ENCODE measurements at regions not wholly inside any gene's neighbourhood (a gene's known extent, or its start where the extent isn't known, plus 50 kb on each side); places are given as distances from the start of the nearest gene placed in this dataset.
"Not testable (repeated sequence)": the region's sequence is repeated elsewhere in the genome, so short reads cannot be mapped to it uniquely, and the experiment has no call there.

DNA sequence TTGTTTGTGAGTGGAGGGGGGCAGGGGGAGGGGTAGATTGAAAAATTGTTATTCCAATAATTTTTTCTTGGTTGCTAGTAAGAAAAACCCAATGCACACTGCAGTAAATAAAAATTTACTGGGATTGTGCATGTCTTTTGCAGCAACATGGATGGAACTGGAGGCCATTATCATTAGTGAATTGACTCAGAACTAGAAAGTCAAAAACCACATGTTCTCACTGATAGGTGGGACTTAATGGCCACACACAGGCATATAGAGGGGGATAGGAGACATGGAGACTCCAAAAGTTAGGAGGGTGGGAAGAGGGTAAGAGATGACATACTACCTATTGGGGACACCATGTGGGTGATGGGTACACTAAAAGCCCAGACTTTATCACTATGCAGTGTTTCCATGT lies 67.2 kb downstream of the BUB3 start:
- no peaks in the 10 kb centered on the region for H3K36me3 ChIP-seq (replicated peaks; ENCODE audit: control insufficient read depth, insufficient read depth, low read length)
- no peak overlapping the region for H3K4me3 ChIP-seq (ENCODE audit: insufficient read depth, low read depth, low read length)
- no peak for DNase-seq
- no peaks in the 10 kb centered on the region for H3K27me3 ChIP-seq (ENCODE audit: control insufficient read depth, insufficient read depth, low read length)

DNA sequence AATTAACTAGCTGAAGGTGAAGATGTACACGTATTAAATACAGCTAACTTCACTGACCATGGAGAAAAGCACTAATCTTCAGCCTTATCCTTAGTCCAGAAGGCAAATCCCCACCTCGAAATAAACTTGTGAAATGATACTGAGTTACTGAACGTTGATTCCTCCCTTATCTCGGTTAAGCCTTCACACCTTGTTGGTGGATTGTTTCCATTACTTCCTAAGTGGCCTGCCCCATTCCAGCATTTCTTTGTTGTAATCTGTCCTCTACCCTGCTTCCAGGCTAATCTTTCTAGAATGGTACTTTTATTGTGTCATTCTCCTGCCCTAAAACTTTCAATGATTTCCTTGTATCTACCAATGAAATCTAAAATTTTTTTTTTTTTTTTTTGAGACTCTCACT lies 68.6 kb downstream of the BUB3 start:
- Histone ChIP-seq H3K36me3 (replicated peaks; ENCODE audit: control insufficient read depth, insufficient read depth, low read length) (no peaks in the 10 kb centered on the region), H3K4me3 (ENCODE audit: insufficient read depth, low read depth, low read length) (no peak overlapping the region), H3K27me3 (ENCODE audit: control insufficient read depth, insufficient read depth, low read length) (no peaks in the 10 kb centered on the region)
- no peak for DNase-seq

DNA sequence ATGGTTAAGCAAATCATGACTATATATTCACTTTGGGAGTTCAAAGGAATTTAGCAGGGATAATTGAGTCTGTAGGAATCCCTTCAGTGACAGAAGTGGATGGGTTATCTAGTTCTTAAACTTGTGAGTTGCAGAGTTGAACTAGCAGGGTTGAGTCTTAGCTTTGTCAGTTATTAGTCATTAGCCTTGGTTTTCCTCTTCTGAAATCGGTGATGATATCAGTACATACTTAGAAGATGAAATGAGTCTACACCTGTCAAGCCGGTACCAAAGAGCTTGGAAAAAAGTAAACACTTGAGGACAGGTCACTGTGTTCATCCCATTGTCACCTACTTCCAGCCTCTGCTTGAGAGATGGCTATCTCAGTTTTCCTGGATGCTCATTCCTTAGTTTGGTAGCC lies 73.5 kb downstream of the BUB3 start:
- DNase-seq, result no peak
- H3K27me3 ChIP-seq (ENCODE audit: control insufficient read depth, insufficient read depth, low read length), result no peaks in the 10 kb centered on the region
- H3K36me3 ChIP-seq (replicated peaks; ENCODE audit: control insufficient read depth, insufficient read depth, low read length), result no peaks in the 10 kb centered on the region
- no peak overlapping the region for H3K4me3 ChIP-seq (ENCODE audit: insufficient read depth, low read depth, low read length)

DNA sequence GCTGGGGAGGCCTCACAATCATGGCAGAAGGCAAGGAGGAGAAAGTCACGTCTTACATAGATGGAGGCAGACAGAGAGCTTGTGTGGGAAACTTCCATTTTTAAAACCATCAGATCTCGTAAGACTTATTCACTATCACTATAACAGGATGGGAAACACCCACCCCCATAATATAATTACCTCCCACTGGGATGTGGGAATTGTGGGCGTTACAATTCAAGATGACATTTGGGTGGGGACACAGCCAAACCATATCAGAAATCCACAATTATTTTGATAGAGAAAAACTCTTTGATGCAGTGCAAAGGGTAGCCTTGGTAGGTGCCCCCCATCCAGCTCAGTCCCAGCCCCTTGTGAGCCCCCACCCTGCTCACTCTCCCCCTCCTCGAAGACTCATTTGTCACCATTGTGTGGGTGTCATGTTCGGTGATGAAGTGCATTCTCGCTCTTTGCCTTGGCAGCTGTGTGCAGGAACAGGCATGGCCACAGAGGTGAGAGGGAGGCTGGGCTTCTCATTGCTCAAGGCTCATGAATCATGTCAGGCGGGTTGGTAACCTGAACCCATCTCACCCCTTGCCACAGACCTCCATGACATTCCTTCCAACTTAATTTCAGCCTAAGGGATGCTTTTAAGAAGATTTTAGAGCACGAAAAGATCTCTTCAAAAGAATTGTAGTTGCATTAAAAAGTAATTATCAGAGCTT lies 75.9 kb downstream of the BUB3 start:
- Histone ChIP-seq H3K36me3 (replicated peaks; ENCODE audit: control insufficient read depth, insufficient read depth, low read length) (no peaks in the 10 kb centered on the region), H3K27me3 (ENCODE audit: control insufficient read depth, insufficient read depth, low read length) (no peaks in the 10 kb centered on the region), H3K4me3 (ENCODE audit: insufficient read depth, low read depth, low read length) (no peak overlapping the region)
- DNase-seq, result no peak

DNA sequence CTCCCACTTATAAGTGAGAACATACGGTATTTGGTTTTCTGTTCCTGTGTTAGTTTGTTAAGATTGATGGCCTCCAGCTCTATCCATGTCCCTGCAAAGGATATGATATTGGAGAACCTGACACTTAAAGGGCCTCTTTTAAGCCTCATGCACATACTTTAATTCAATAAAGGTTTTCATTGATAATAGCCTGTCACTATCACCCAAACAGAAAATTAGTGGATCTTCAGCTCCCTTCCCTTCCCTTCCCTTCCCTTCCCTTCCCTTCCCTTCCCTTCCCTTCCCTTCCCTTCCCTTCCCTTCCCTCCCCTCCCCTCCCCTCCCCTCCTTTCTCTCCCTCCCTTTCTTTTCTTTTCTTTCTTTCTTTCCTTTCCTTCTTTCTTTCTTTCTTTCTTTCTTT lies 78.7 kb downstream of the BUB3 start:
- H3K36me3 ChIP-seq (replicated peaks; ENCODE audit: control insufficient read depth, insufficient read depth, low read length); DNase-seq; H3K4me3 ChIP-seq (ENCODE audit: insufficient read depth, low read depth, low read length); H3K27me3 ChIP-seq (ENCODE audit: control insufficient read depth, insufficient read depth, low read length): not testable (repeated sequence)

DNA sequence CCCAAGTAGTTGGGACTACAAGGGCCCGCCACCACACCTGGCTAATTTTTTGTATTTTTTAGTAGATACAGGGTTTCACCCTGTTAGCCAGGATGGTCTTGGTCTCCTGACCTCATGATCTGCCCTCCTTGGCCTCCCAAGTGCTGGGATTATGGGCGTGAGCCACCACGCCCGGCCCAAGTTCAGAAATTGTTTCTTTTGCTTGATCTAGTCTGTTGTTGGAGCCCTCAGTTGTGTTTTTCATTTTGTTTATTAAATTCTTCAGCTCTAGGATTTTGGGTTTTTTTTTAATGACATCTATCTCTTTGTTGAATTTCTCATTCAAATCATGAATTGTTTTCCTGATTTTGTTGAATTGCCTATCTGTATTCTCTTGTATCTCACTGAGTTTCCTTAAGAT lies 80.8 kb downstream of the BUB3 start:
- not testable (repeated sequence) for DNase-seq; H3K36me3 ChIP-seq (replicated peaks; ENCODE audit: control insufficient read depth, insufficient read depth, low read length); H3K4me3 ChIP-seq (ENCODE audit: insufficient read depth, low read depth, low read length); H3K27me3 ChIP-seq (ENCODE audit: control insufficient read depth, insufficient read depth, low read length)

DNA sequence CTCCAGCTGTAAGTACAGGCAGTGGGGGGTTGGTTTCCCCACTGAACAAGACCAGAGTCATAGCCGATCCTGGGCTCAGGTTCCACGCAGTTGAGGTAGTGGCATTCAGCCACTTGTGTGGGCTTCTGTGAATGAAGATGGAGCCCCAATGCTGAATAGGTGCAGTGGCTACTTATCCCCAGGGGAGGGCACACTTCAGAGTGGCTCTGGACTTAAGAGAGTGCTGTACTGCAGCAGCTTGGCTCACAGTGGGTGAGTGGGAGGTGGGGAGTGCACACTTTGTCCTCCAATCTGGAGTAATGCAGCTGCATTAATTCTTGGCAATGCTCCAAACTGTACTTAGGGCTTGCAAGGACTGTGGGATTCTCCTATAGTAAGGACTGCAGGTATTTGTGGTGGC lies 81.9 kb downstream of the BUB3 start:
- Histone ChIP-seq H3K27me3 (ENCODE audit: control insufficient read depth, insufficient read depth, low read length) (no peaks in the 10 kb centered on the region), H3K36me3 (replicated peaks; ENCODE audit: control insufficient read depth, insufficient read depth, low read length) (no peaks in the 10 kb centered on the region), H3K4me3 (ENCODE audit: insufficient read depth, low read depth, low read length) (no peak overlapping the region)
- peak; percentile 23 for DNase-seq

DNA sequence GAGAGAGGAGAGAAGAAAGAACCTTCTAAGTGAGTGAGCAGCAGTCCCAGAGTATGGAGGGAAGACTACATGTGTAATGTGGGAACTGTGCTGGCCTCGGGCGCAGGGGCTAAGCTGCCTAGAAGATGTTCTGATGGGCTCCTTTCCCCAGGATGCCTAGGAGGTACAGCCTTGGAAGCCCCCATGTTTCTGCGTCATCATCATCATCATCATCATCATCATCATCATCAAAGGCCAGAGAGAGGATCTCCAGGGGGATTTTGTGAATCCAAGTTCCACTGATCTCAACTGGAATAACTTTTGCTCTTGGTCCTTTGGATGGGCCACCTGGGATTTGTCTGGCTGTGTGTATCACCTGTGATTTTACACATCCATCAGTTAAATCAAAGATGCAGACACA lies 86.0 kb downstream of the BUB3 start:
- no peaks in the 10 kb centered on the region for H3K36me3 ChIP-seq (replicated peaks; ENCODE audit: control insufficient read depth, insufficient read depth, low read length)
- no peak overlapping the region for H3K4me3 ChIP-seq (ENCODE audit: insufficient read depth, low read depth, low read length)
- DNase-seq, result no peak
- H3K27me3 ChIP-seq (ENCODE audit: control insufficient read depth, insufficient read depth, low read length), result no peaks in the 10 kb centered on the region

DNA sequence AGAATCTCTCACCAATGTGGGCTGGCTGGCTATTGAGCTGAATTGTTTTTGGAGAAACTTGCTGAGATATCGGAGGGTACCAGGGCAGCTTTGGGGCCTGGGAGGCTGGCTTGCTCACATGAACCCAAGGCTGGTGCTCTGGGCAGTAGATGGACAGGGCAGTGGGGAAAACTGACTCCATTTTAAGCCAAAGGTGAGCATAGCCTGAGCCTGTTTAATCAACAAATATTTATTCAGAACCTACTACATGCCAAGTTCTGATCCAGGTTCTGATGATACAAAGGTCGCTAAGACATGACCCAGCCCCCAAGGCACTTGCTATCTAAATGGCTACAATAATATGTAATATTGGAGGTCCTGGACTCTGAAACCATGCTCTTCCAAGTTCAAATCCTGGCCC lies 86.6 kb downstream of the BUB3 start:
- Histone ChIP-seq H3K36me3 (replicated peaks; ENCODE audit: control insufficient read depth, insufficient read depth, low read length) (no peaks in the 10 kb centered on the region), H3K4me3 (ENCODE audit: insufficient read depth, low read depth, low read length) (no peak overlapping the region), H3K27me3 (ENCODE audit: control insufficient read depth, insufficient read depth, low read length) (no peaks in the 10 kb centered on the region)
- no peak for DNase-seq

DNA sequence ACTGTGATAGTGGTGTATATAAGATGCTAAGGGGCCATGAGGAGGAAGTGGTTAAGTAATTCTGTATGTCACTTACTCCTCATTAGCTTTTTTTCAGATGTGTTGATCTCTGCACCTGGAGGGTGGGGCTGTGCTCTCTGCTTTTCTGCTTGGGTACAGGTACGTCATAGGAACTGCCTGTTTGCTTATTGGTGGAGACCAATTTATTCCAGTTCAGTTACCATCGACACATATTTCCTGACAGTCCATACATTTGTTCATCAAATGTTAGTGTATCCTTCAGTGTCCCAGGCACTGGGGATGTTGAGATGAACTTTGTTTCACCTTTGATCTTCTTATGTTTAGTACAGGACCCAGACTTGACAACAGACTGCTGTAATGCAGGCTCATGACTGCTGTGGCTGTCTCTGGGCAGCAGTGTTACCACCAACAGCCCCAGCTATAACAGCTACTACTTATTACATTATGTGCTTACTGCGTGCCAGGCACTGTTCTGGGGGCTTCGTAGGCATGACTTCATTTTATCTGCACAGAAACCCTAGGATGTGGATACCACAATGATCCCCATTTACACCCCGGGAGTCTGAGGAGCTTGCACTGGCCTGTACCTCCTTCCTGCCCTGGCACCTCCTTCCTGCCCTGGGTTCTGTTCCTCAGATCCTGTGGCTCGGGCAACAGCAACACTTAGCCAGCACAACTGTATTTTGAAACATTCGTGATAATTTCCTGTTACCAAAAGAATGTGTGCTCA lies 87.4 kb downstream of the BUB3 start:
- H3K4me3 ChIP-seq (ENCODE audit: insufficient read depth, low read depth, low read length), result no peak overlapping the region
- no peak for DNase-seq
- H3K27me3 ChIP-seq (ENCODE audit: control insufficient read depth, insufficient read depth, low read length), result no peaks in the 10 kb centered on the region
- H3K36me3 ChIP-seq (replicated peaks; ENCODE audit: control insufficient read depth, insufficient read depth, low read length), result no peaks in the 10 kb centered on the region

DNA sequence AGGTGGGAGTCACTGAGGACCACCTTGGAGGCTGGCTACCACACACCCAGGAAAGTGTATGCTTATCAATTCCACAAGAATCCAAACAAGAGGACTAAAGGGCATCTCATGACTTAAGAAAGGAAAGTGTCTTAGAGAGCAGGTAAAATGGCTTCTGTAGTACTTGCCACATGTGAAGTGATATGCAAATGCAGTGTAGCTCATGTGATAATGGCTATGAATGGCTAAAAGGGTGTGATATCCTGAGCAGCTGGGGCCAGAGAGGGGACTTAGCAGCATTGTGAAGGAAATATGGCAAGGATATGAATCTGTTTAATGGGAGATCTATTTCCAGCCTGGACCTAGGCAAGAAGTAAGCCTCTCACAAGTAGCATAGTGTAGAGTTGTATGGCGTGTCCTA lies 90.5 kb downstream of the BUB3 start:
- Histone ChIP-seq H3K27me3 (ENCODE audit: control insufficient read depth, insufficient read depth, low read length) (no peaks in the 10 kb centered on the region), H3K4me3 (ENCODE audit: insufficient read depth, low read depth, low read length) (no peak overlapping the region), H3K36me3 (replicated peaks; ENCODE audit: control insufficient read depth, insufficient read depth, low read length) (no peaks in the 10 kb centered on the region)
- no peak for DNase-seq

DNA sequence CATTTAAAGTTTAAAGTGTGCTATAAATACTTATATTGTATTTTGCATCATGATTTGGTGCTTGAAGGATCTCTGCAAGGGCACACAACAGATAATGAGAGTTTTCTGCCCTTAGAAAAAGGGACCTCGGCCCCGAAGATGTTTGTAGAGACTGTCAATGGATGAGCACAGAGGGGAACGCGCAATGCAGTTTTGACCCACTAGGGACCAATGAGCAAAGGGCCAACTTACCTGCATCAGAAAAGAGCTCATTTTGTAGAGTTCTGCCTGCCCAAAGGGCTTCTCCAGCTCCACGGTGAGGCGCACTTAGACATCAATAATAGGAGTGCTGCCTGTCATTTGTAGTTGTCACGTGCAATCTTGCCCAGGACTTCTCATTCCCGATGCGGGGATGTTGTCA lies 91.1 kb downstream of the BUB3 start:
- no peaks in the 10 kb centered on the region for H3K36me3 ChIP-seq (replicated peaks; ENCODE audit: control insufficient read depth, insufficient read depth, low read length)
- DNase-seq, result peak; percentile 26
- H3K27me3 ChIP-seq (ENCODE audit: control insufficient read depth, insufficient read depth, low read length), result no peaks in the 10 kb centered on the region
- H3K4me3 ChIP-seq (ENCODE audit: insufficient read depth, low read depth, low read length), result no peak overlapping the region

DNA sequence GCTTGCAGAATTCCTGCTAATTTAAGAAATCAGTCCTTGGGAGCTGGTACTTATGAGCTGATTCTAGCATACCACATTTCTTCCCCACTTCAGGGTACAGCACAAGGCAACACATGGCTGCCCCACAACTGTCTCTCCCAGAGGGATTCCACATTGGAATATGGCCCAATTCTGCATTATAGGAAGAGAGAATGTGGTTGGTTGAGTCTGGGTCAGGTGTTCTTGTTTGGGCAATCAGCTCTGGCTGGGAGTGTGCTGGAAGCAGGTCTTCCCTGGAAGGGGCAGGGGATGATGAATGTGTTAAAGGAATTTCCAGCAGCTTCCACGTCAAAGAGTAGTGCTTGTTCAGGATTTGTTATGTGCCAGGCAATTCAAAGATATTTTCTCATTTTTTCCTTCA lies 95.7 kb downstream of the BUB3 start:
- no peaks in the 10 kb centered on the region for H3K36me3 ChIP-seq (replicated peaks; ENCODE audit: control insufficient read depth, insufficient read depth, low read length)
- H3K4me3 ChIP-seq (ENCODE audit: insufficient read depth, low read depth, low read length), result no peak overlapping the region
- H3K27me3 ChIP-seq (ENCODE audit: control insufficient read depth, insufficient read depth, low read length), result no peaks in the 10 kb centered on the region
- DNase-seq, result no peak

DNA sequence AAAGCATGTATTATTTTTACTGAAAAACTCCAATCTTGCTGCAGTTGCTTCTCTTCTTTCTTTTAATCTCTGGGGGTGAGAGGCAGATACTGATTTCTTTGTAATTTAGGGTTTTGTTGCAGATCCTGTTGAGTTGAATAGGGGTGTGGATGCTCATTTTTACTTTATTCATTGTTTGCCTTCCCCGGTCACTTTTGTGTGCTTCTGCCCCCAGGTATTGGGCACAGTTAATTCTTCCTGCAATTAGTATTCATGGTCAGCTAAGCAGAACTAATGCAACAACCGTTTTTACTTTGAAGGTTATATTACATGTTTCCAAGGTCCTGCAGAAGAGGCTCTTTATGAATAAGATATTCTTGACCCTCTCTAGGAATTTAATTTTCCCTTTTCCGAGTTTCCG lies 96.4 kb downstream of the BUB3 start:
- no peak overlapping the region for H3K4me3 ChIP-seq (ENCODE audit: insufficient read depth, low read depth, low read length)
- DNase-seq, result no peak
- no peaks in the 10 kb centered on the region for H3K27me3 ChIP-seq (ENCODE audit: control insufficient read depth, insufficient read depth, low read length)
- no peaks in the 10 kb centered on the region for H3K36me3 ChIP-seq (replicated peaks; ENCODE audit: control insufficient read depth, insufficient read depth, low read length)

DNA sequence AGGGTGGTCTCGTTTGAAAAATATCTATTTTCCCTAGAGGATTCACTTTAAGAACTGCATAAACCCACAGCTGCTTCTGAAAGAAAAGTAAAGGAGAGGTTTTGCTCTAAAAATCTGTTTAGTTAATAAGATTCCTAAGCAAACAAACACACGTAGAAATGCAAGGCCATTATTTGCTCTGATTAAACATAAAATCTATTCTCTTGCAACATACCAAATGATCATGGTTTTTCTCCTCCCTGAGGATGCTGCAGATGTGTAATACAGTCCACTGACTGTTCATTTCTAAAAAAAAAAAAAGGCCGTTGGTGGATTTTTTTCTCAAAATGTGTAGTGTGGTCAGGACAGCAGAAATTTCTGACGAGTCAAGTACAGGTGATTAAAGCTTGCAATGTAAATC lies 98.6 kb downstream of the BUB3 start:
- no peaks in the 10 kb centered on the region for H3K27me3 ChIP-seq (ENCODE audit: control insufficient read depth, insufficient read depth, low read length)
- no peak overlapping the region for H3K4me3 ChIP-seq (ENCODE audit: insufficient read depth, low read depth, low read length)
- DNase-seq, result no peak
- no peaks in the 10 kb centered on the region for H3K36me3 ChIP-seq (replicated peaks; ENCODE audit: control insufficient read depth, insufficient read depth, low read length)
